ENCODE measurements at regions not wholly inside any gene's neighbourhood (a gene's known extent, or its start where the extent isn't known, plus 50 kb on each side); places are given as distances from the start of the nearest gene placed in this dataset.

- DNase-seq (ENCODE audit: low read depth in 1 of 2, low spot score in 2 of 2) (no peak), FAIRE-seq (no peak)
- Histone ChIP-seq H3K27me3 (replicated peaks in 1 of 4; ENCODE audit: control insufficient read depth in 3 of 4, extremely low read depth in 1 of 4, insufficient read depth in 3 of 4, low read length in 3 of 4) (no peaks in the 10 kb centered on the region), H3K4me2 (ENCODE audit: insufficient read depth in 1 of 2, low read depth in 2 of 2, low read length in 2 of 2) (no peak overlapping the region), H2AFZ (ENCODE audit: low read length) (no peak overlapping the region), H2BK12ac (ENCODE audit: low read depth, low read length) (no peak overlapping the region), H4K20me1 (replicated peaks in 1 of 2; ENCODE audit: control insufficient read depth in 1 of 2, insufficient read depth in 2 of 2, low read length in 2 of 2) (no peaks in the 10 kb centered on the region), H3K27ac (ENCODE audit: low read depth, low read length) (no peak overlapping the region), H3K4me3 (ENCODE audit: extremely low read depth in 1 of 4, insufficient read depth in 2 of 4, low read depth in 3 of 4, low read length in 4 of 4) (no peak overlapping the region), H4K91ac (replicated peaks; ENCODE audit: insufficient read length, low read length) (no peak overlapping the region), H4K5ac (ENCODE audit: insufficient read length, low read depth, low read length) (no peak overlapping the region), H3K79me1 (ENCODE audit: low read depth, low read length) (no peaks in the 10 kb centered on the region), H3K9me3 (ENCODE audit: insufficient read depth in 2 of 2, low read depth in 1 of 2, low read length in 1 of 2) (no peaks in the 10 kb centered on the region), H4K8ac (ENCODE audit: extremely low read depth, insufficient read depth, low read length) (no peak overlapping the region), H2BK20ac (ENCODE audit: low read length) (no peak overlapping the region), H3K4ac (replicated peaks; ENCODE audit: insufficient read length, low read depth, low read length) (no peak overlapping the region), H3K23me2 (ENCODE audit: low read depth, low read length) (no peaks in the 10 kb centered on the region), H3K79me2 (ENCODE audit: control insufficient read depth in 1 of 2, insufficient read depth in 2 of 2, low read length in 2 of 2) (no peaks in the 10 kb centered on the region), H3K23ac (ENCODE audit: insufficient read length) (no peak overlapping the region), H3K56ac (replicated peaks; ENCODE audit: insufficient read length, low read depth, low read length) (no peak overlapping the region), H2BK15ac (ENCODE audit: low read length) (0 out of 2 replicates have a peak overlapping the region, but pooled peaks have one; percentile 5), H3K4me1 (replicated peaks in 1 of 4; ENCODE audit: control insufficient read depth in 3 of 4, insufficient read depth in 4 of 4, low read length in 3 of 4) (no peaks in the 10 kb centered on the region), H2BK5ac (ENCODE audit: low read depth, low read length) (no peak overlapping the region), H2AK5ac (ENCODE audit: low read depth, low read length) (no peak overlapping the region), H3K36me3 (ENCODE audit: control insufficient read depth in 2 of 4, insufficient read depth in 4 of 4, low read length in 3 of 4) (no peaks in the 10 kb centered on the region), H3K18ac (ENCODE audit: extremely low read depth, low read length) (no peak overlapping the region), H3K9ac (replicated peaks in 1 of 4; ENCODE audit: extremely low read depth in 1 of 4, low read depth in 3 of 4, low read length in 3 of 4) (no peak overlapping the region), H3K14ac (ENCODE audit: insufficient read length) (no peak overlapping the region), H2BK120ac (replicated peaks; ENCODE audit: low read depth, low read length) (no peak overlapping the region)
- CTCF ChIA-PET (ENCODE audit: partially characterized antibody): interaction anchor here (0.8 kb wide), 1 partner anchor 8 kb away, joined by 4 read pairs; no protein-coding TSS in a partner anchor
- POLR2A ChIA-PET (ENCODE audit: partially characterized antibody): no interaction called here
- WGBS, 2 experiments (ENCODE audit: extremely low coverage in 1 of 2, insufficient coverage in 1 of 2, insufficient read length in 1 of 2, insufficient replicate concordance in 2 of 2, low coverage in 1 of 2, low lambda C conversion rate in 2 of 2, missing lambda C conversion rate in 1 of 2): 85% methylated on average over 2 of the region's 2 CpGs; no CpG with 5 or more reads in 1 of the 2 experiments
- TF ChIP-seq CHD2 (IDR thresholded peaks at IDR 0.05; ENCODE audit: low read length) (no peak), BCL11A (IDR thresholded peaks at IDR 0.05; ENCODE audit: low read depth in 2 of 2, low read length in 2 of 2) (no peak), E2F6 (IDR thresholded peaks at IDR 0.05) (no peak), TBP (IDR thresholded peaks at IDR 0.05; ENCODE audit: low read depth, low read length) (no peak)
Measured at GRCh38 chr20:11403711-11404110, 514.0 kb upstream of the BTBD3 start.

Data from H1 (cell line).